ENCODE measurements at regions not wholly inside any gene's neighbourhood (a gene's known extent, or its start where the extent isn't known, plus 50 kb on each side); places are given as distances from the start of the nearest gene placed in this dataset.
A peak's percentile ranks its signal among the peaks of the same experiment; 100 is the strongest.
"Not testable (repeated sequence)": the region's sequence is repeated elsewhere in the genome, so short reads cannot be mapped to it uniquely, and the experiment has no call there.

DNA sequence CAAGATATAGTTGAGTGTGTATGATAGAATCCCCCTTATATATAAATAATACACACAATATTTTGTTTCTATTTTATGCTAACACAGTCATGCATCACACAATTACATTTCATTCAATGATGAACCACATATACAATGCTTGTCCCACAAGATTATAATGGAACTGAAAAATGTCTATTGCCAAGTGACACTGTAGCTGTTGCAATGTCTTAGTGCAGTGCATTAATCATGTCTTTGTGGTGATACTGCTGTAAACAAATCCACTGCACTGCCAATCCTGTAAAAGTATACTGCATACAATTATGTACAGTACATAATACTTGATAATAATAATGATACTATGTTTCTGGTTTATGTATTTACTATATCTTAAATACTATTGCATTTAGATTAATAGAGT is 512.1 kb upstream of the CNTN3 start:
- DNase-seq: no peak

DNA sequence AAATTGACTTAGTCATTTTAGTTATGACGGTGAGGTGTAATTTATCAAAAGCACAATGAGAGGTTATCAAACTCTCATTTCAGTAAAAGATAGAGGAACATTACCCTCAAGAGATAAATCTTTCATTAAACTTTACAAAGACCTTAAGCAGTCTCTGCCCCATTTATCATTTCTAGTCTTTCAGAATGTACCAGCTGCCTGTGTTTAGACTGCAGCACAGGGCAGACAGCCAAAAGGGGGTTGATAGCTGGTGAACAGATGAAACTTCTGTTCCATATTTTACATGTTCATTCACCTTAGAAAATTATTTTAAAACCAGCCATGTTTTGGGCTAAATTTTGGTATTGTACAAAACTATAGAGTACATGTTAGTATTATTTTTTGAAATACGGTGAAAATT is 514.6 kb upstream of the CNTN3 start:
- peak in 2 of 3 donors; percentile 5 to 13 for DNase-seq

DNA sequence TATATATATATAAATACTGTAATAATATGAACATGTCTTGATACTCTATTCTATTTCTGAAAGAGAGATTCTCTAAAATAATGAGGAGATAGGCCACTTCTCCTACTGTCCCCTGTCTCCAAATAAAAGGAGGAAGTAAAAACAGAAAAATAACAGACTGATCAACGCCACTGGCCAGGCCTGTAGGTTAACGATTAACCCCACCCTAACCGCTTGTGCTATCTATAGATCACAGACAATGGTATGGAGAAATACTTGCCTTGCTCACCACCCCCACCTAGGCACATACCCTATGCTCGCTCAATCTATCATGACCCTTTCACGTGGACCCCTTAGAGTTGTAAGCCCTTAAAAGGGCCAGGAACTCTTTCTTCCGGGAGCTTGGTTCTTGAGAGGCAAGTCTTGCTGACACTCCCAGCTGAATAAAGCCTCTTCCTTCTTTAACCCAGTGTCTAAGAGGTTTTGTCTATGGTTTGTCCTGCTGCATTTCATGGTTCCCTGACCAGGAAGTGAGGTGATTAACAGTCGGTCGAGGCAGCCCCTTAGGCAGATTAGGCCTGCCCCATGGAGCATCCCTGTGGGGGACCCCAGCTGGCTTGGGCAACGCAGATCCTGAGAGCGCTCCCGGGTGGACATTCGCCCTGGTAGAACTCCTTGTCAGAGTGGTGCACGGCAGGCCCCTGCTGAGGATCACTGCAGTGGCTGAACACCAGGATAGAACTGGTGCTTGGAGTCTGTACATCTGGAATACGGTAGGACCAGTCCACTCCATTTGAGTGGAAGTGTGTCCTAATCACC is 521.8 kb upstream of the CNTN3 start:
- no peak for DNase-seq

DNA sequence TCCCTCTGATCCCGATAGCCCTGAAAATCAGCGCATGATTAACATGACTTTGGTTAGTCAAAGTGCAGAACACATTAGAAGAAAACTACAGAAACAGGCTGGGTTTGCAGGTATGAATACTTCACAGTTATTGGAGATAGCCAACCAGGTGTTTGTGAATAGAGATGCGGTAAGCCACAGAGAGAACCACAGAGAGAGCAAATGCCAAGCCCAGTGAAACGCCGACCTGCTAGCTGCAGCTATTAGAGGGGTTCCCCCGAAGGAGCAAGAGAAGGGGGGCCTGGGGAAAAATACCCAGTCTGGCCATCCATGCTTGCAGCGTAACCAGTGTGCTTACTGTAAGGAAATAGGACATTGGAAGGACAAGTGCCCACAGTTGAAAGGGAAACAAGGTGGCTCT is 523.9 kb upstream of the CNTN3 start:
- DNase-seq: no peak

DNA sequence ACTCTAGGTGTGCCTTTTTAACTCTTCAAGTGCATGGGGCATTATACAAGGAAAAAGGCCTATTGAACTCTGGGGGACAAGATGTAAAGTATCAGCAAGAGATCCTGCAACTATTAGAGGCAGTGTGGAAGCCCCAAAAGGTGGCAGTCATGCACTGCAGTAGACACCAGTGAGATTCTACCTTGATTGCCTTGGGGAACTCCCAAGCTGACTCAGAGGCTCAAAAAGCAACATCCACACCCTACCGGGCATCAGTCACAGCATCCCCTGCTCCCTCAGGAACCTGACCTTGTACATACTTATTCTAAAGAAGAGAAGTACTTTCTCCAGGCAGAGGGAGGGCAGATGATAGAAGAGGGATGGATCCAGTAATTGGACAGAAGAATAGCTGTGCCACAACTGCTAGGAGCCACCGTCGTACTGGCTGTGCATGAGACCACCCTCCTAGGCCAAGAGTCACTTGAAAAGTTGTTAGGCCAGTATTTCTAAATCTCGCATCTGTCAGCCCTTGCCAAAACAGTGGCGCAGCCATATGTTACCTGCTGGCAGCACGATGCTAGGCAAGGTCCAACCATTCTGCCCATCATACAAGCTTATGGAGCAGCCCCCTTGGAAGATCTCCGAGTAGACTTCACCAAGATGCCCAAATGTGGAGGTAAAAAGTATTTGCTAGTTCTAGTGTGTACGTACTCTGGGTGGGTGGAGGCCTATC is 523.1 kb upstream of the FRG2C start:
- no peak for DNase-seq

DNA sequence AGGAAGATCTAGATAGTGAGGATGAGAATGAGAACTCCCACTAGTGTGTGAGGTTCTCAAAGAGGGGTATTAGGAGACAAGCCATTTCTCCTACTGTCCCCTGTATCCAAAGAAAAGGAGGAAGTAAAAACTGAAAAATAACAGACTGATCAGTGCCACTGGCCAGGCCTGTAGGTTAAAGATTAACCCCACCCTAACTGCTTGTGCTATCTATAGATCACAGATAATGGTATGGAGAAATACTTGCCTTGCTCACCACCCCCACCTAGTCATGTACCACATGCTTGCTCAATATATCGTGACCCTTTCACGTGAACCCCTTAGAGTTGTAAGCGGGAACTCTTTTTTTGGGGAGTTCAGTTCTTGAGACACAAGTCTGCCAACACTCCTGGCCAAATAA is 519.7 kb upstream of the FRG2C start:
- no peak for DNase-seq

DNA sequence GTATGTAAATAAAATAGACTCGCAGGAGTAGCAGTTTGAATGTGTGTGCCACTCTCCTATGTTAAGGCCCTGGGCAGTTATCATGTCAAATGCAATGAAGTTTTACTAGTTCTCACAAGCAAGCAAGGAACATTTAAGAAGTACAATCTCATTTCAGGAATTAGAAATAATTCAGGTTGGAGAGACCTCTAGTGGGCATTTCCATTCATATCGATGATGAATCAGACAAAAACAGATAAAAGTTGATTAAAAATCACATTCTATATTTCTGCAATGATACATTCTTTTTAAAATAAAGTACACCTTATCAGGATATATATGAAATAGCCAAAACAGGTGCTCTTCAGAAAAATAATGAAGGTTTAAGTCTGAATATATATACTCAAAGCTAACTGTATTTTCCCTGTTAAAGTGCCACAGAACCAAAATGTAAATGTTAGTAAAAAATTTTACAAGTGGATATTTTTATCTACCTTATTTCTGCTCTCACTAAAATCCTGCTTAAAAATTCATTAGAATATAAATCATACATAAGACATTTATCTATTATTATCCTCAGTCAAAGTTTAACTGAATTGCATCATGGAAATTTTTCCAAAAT is 492.4 kb upstream of the FRG2C start:
- peak; percentile 10 to 53 (median 13) for DNase-seq

DNA sequence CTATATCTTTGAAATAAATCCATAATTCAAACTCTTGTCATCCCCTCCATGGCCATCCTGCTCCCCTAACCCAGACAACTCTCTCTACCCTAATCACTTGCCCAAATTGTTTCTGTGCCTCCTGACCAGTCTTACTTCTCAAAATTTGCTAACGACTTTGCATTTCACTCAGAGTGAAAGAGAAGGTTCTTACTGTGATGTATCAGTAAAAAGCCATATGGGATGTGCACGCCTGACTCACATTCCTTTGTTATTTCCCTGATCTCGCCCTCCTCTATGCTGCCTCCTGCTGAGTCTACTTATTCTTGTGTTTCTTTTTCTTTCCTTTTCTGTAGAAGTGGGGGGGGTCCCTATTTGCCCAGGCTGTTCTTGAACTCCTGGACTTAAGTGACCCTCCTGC is 487.2 kb upstream of the FRG2C start:
- no peak for DNase-seq

DNA sequence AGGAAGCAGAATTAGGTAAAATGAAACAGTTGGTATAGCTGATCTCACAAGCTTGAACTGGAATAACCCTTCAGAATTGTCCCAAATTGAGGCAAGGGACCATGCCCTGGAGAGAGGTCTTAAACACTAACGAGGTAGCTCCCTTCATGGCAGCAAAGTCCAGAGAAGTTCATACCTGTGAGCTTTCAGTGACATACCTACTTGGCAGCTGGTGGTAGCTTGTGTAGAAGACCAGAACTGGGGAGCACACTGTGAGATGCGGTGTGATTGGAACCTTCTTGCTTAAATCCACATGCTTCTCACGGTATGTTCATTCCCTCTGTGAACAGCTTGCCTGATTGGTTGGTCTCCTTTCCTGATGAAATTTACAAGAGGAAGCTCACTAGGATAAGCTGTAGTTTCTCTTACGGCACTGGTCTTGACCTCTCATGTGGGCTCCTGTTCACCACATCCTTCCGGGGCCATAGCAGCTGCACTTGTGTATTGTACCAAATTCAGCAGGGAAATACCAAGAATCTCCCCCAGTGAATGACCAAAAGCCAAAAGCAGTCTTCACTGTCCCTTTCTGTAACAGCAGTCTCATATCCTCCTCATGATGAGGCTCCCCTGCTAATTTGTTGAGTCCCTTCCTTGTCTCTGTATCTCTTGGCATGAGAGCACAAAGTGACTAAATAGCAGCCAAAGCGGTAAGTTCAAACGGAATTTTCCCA is 483.7 kb upstream of the FRG2C start:
- no peak for DNase-seq

DNA sequence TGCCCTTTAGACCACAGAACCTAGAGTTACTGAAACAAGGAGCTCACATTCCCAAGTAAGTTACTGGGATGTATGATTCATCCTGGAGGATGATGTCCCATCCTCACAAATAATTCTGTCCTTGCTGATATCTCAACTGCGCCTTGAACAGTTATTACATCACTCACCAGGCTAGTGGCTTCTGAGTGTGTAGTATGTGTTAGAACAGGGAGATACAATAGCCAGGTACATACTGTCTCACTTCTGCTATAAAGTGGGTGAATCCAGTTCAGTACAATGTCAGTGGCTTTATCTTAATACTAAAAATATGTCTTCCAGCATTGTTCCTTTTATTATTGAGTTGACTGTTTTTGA is 483.2 kb upstream of the FRG2C start:
- DNase-seq: no peak

DNA sequence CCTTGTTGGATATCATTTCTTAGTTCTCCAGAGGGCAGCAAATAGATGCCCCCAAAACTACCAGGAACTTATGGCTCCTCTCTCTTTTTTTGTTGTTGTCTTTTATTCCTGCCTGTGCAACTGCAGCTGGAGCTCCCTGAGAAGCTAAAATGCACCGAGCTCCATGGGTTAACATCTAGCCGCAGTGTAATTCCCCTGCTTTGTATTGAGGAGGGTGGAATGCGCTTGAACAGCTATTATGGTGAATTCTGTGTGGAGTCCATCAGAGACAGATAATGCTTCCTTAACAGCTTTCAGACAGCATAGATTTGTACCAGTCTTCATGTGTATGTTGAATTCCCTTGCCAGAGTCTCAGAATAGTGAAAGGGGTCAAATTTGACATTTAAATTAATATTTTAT is 475.2 kb upstream of the FRG2C start:
- no peak for DNase-seq

DNA sequence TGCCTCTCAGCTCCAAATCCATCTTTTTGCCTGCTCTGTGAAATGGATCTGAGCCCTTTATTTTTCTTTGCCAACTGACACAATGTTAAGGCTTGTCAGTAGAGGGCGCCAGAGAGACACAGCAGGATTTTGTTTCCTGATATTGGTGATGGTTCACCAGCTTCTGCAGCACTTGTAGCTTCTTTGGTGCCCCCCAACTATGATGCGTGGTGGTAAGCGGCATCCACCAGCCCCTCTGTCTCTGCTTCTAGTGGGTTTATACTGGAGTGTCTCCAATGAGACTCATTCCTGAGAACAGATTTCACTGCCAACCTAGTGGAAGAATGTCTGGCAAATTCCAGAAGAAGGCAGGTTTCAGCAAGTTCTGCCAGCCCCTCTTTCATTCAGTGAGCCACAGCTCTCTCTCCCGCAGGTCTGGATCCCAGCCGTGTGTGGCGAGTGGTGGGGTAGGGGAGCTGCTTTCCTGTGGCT is 471.9 kb upstream of the FRG2C start:
- DNase-seq: peak; percentile 19 to 47 (median 30)

DNA sequence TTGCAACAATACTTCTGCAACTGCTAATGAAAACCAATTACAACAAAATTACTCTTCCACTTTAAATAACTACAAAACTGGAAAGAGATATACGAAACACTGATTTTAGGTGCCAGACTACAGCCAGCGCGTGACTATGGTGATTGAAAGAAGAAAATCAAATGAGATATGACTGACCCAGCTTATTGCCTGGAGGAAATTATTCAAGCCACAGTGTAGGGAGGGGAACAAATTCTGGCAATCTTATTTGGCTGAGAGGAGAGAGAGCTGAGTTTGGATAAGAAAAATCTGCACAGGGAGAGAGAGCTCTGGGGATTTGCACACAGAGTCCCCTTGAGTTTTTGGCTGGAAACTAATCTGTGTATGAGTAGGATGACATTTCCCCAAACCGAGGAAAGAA is 470.3 kb upstream of the FRG2C start:
- DNase-seq: no peak

DNA sequence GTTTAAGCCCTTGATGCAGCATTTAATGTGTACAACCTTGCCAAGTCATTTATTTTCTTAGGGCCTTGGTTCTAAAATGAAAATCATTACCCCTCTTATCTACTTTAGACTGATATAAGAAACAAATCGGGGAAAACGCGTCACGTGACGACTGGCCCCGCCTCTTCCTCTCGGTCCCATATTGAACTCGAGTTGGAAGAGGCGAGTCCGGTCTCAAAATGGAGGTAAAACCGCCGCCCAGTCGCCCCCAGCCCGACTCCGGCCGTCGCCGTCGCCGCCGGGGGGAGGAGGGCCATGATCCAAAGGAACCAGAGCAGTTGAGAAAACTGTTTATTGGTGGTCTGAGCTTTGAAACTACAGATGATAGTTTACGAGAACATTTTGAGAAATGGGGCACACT is 449.8 kb upstream of the FRG2C start:
- DNase-seq: not testable (repeated sequence)

DNA sequence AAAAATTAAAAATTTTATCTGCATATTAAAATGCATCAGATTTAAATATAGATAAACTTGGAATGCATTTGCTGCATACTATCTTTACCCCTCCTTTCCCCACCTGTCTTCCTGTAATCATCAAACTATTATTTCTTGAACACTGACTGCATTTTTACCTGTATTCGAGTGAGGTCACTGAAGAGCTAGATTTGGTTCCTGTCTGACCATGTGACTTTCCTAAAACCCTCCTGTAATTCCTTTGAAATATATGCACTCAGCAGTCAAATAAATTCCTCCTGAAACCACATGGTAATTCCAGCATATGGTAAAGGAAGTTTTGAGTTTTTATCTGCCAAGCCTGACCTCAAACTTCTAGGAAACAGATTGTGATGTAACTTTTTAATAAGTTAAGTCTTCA is 445.6 kb upstream of the FRG2C start:
- no peak for DNase-seq

DNA sequence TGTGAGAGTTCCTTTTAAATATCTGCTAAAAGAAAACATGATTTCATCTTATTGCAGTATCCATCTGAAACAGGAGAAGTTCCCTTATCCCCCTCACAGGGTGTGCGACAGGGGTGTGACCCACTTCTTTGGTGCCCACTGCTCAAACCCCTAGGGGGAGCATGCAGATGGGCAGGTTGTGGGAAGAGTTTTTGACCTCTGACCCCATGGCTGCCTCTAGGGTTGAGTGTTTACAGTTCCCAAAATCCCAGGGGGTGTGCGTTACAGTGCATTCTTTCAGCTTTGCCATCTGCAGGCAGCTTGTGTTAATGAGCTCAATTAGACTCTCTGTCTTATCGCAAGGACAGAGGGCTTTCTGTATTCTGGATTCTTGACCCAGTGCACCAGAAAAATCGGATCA is 443.2 kb upstream of the FRG2C start:
- no peak for DNase-seq

DNA sequence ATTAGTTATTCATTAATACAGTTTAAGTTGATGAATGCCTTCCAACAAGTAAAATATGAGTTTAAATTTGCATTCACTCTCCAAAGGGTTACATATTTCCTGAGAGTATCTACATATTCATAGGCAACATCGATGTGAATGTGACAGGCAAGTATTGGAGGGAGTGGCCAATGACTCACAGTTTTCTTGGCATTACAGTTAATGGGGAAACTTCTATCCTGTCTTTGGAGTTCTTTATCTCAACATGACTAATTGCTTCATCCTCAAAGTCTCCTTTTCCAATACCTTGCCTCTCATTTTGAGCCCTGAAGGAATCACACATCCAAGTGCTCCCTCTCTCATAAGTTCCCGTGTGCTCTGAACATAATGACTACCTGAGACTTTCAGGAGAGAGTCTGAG is 439.7 kb upstream of the FRG2C start:
- DNase-seq: no peak

DNA sequence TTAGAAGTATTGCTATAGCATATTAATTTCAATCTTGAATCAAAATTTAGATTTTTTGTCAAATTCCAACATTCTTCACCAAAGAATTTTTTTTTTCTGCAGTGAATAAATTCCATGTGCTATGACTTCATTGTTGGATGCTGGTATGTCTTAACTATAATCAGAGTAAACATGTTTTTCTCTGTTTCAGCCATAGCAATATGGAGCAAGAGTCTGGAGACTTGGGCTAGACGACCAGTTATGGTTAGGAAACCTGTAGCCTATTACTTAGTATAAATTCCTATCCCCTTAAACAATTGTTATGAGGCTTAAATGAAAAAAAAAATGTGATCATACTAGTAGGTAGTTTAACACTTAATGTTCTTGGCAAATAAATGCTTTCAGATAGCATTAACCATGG is 431.9 kb upstream of the FRG2C start:
- no peak for DNase-seq

DNA sequence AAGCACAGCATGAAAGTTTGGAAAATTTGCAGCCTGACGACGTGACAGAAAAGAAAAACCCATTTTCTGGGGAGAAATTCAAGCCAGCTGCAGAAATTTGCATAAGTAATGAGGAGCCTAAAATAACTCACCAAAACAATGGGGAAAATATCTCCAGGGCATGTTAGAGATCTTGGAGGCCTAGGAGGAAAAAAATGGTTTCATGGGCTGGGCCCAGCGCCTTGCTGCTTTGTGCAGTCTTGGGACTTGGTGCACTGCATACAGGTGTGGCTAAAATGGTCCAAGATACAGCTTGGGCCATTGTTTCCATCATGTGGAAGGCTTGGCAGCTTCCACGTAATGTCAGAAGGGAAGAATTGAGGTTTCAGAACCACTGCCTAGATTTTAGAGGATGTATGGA is 428.5 kb upstream of the FRG2C start:
- no peak for DNase-seq

DNA sequence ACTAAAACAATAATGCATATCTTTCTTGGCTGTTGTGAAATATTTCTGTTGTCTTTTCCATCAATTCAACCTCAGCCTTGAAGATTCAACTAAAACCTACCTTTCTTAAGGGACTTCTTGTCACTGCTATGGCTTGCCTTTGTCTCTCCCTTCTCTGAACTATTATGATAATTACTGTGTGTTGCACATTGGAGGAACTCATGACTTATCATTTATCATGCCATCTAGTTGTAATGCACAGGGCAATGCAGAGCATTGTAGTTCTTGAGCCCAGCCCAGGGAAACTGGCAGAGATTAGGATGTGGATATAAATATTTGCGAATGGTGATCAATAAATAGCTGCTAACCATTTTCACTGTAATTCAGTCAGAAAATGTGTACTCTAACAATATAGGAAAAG is 427.1 kb upstream of the FRG2C start:
- DNase-seq: no peak

DNA sequence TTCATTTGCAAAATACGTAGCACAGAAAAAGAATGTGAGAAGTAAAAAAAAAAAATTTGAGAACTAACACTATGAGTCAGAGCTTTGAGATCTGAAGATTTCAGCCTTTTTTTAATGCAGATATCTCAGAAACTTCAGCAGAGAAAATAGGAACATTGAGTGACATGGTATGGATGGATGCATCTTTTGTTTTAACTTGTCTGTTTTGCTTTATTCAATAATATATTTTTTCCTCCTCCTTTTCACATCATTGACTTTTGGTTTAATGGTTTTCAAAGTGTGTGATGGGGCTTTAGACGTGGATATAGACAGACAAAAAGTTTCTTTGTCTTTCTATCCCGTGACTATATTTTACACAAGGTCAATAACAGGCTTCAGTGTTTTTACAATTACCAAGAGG is 426.7 kb upstream of the FRG2C start:
- no peak for DNase-seq

DNA sequence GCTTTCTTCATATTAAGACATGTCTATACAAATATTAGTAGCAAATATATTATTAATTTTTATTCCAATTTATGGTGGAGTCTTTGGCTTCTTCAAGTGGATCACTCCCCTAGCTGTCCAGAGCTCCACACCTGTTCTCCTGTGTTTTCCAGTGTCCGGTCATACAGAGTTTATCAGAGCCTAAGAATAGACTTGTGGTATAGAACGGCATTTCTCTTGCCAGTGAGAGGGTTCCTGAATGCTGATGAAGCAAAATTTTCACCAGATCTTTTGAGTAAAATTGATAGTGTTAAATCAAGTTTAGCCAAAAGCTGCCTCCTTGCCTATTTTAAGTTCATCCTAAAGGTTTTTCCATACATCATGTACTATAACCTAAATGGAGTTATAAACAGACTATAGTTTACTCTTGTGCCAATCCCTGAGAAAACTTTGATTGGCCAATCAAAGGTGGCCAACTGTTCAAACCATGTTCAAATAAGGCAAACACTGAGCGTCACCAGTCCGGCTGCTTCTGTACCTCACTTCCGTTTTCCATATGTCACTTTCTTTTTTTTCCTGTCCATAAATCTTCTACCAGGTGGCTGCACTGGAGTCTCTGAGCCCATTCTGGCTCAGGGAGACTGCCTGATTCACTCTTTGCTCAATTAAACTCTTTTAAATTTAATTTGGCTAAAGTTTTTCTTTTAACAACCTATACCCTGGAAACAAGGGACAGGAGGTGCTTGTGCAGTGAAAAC is 422.7 kb upstream of the FRG2C start:
- DNase-seq: peak; percentile 16 to 45 (median 21)

Measured in muscle of back (tissue), 3 donors.